Lower lobe of right lung (tissue), 2 donors: ENCODE measurements at regions not wholly inside any gene's neighbourhood (a gene's known extent, or its start where the extent isn't known, plus 50 kb on each side); places are given as distances from the start of the nearest gene placed in this dataset.

ENCODE experiments used
- ATAC-seq, 2 donors: fragments of 200-7000 bp; cut with Tn5 transposase; one replicate each; pipeline ENCODE4 v1.9.1; 2020 to 2022; ENCODE audit warnings: mild to moderate bottlenecking in 2 of 2, moderate library complexity in 2 of 2
- DNase-seq: peaks from one replicate; pipeline ENCODE4 v3.0.0-alpha.2; 2020
- H3K27ac ChIP-seq: fragments of 200-600 bp; one replicate; pipeline ENCODE4 v1.8.0; 2022
- H3K27me3 ChIP-seq: fragments of 200-600 bp; one replicate; pipeline ENCODE4 v1.8.0; 2022; ENCODE audit warnings: low read depth
- H3K36me3 ChIP-seq: fragments of 200-600 bp; one replicate; pipeline ENCODE4 v1.8.0; 2022; ENCODE audit warnings: mild to moderate bottlenecking
- H3K4me1 ChIP-seq: fragments of 200-600 bp; one replicate; pipeline ENCODE4 v1.8.0; 2022
- H3K4me3 ChIP-seq: fragments of 200-600 bp; one replicate; pipeline ENCODE4 v1.8.0; 2022; ENCODE audit warnings: mild to moderate bottlenecking
- H3K9me3 ChIP-seq: fragments of 200-600 bp; one replicate; pipeline ENCODE4 v1.8.0; 2022
- intact Hi-C: fragments of 100-400 bp; cut with DNase I; formaldehyde crosslinking; loops from one replicate; pipeline ENCODE4 v1.11.0; 2022
- TF ChIP-seq, protein P1 (sequence below): fragments of 200-600 bp; IDR thresholded peaks from one replicate; pipeline ENCODE4 v1.8.0; 2022; ENCODE audit warnings: antibody characterized with exemption, mild to moderate bottlenecking
- donor health status: DM: no; HTN: yes; CAD: no; lungs with severe emphysema.

DNA sequence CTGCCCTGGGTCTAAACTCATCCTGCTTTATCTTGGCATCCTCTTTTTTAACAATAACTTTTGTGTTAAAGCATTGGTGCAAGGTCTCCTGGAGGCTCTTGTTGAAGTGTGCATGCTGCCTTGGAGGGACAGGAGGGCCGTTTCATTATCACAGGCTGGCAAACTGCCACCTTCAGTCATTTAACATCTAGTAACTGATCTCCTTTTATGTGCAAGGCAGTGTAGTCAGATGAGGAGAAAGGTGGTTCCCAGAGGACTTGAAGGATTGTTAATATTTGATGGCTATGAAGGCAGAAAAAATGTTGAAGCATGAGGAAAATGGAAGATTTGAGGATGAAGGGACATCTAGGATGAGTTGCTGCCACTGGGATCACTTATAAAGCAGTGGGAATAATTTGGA is 439.4 kb downstream of the RAPGEF2 start:
- H3K4me1 ChIP-seq = no peaks in the 10 kb centered on the region
- no peak for ATAC-seq
- H3K27ac ChIP-seq = no peak overlapping the region
- H3K36me3 ChIP-seq = no peaks in the 10 kb centered on the region
- H3K9me3 ChIP-seq = no peaks in the 10 kb centered on the region
- DNase-seq = no peak
- H3K27me3 ChIP-seq = no peaks in the 10 kb centered on the region
- H3K4me3 ChIP-seq = no peak overlapping the region
- intact Hi-C loops = no loop called here
- TF ChIP-seq, protein P1, sequence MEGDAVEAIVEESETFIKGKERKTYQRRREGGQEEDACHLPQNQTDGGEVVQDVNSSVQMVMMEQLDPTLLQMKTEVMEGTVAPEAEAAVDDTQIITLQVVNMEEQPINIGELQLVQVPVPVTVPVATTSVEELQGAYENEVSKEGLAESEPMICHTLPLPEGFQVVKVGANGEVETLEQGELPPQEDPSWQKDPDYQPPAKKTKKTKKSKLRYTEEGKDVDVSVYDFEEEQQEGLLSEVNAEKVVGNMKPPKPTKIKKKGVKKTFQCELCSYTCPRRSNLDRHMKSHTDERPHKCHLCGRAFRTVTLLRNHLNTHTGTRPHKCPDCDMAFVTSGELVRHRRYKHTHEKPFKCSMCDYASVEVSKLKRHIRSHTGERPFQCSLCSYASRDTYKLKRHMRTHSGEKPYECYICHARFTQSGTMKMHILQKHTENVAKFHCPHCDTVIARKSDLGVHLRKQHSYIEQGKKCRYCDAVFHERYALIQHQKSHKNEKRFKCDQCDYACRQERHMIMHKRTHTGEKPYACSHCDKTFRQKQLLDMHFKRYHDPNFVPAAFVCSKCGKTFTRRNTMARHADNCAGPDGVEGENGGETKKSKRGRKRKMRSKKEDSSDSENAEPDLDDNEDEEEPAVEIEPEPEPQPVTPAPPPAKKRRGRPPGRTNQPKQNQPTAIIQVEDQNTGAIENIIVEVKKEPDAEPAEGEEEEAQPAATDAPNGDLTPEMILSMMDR = no peak

DNA sequence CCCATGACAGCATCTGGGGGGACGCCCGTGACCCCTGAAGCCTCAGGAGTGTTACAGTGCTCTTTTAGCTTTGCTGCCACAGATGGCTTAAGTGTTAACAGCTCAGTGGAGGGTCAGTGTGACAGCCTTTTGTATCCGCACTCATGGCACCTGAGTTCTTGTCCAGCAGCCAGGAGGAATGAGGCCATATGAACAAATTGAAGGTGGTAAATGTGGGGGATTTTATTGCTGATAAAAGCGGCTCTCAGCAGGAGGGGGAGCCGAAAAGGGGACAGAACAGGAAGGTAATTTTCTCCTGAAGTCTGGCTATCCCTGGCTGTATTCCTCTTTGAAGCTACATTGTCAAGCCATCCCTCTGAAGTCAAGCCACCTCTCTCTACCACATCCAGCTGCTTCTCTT is 441.0 kb downstream of the RAPGEF2 start:
- H3K27ac ChIP-seq = no peak overlapping the region
- TF ChIP-seq, protein P1 = no peak
- no peaks in the 10 kb centered on the region for H3K9me3 ChIP-seq
- H3K4me3 ChIP-seq = no peak overlapping the region
- H3K27me3 ChIP-seq = no peaks in the 10 kb centered on the region
- ATAC-seq (no peak), DNase-seq (no peak)
- intact Hi-C loops = no loop called here
- no peaks in the 10 kb centered on the region for H3K36me3 ChIP-seq
- H3K4me1 ChIP-seq = no peaks in the 10 kb centered on the region

DNA sequence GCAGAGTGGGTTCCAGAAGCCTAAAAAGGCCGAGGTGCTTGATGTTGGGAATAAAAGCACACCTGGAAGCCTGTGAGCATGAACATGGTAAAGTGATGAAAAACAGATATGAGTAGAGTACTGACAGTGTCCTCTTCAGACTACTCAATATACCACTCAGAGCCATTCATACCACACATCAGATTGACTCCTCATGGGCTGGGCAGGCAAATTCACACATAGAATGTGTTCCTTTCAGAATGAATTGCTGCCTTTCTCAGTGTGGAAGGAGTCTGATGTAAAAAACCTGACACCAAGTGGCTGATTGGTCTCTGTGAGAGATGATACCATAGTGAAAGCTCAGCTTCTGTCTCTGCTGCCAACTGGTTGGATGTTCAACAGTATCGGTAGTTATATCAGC is 442.7 kb downstream of the RAPGEF2 start:
- H3K27ac ChIP-seq = no peak overlapping the region
- ATAC-seq (no peak), DNase-seq (no peak)
- H3K36me3 ChIP-seq = no peaks in the 10 kb centered on the region
- intact Hi-C loops = no loop called here
- no peak overlapping the region for H3K4me3 ChIP-seq
- no peaks in the 10 kb centered on the region for H3K4me1 ChIP-seq
- TF ChIP-seq, protein P1 = no peak
- H3K27me3 ChIP-seq = no peaks in the 10 kb centered on the region
- no peaks in the 10 kb centered on the region for H3K9me3 ChIP-seq

DNA sequence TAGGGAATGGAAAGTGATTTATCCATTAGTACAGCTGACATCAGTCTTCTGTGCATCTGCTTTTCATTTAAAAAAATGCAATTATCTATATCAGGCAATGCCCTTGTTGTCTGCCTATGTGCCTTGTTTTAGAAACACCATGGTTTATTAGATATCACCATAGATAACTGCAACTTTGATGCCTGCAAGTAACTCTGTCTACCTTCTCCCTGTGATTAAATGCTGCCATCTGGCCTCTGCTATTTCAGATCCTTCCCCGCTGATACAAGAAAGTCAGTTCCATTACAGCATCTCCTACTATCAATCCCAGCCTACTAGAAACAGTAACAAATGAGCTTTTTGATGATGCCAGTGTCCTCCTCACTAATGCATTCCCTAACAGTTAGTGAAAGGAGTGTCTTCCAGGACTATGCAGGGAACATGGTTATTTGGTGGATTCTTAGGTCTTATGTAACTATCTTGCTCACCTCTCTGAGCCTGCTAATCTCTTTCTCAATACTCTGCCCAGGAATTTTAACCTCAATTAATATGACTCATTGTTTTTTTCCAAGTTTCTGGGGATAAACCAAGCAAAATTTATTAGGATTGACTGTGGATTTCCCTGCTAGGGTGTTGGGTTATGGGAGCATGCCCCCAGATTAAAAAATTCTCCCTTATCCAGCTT is 444.9 kb downstream of the RAPGEF2 start:
- intact Hi-C loops = no loop called here
- no peak overlapping the region for H3K4me3 ChIP-seq
- H3K27ac ChIP-seq = no peak overlapping the region
- DNase-seq (no peak), ATAC-seq (no peak)
- no peaks in the 10 kb centered on the region for H3K4me1 ChIP-seq
- TF ChIP-seq, protein P1 = no peak
- H3K27me3 ChIP-seq = no peaks in the 10 kb centered on the region
- H3K9me3 ChIP-seq = no peaks in the 10 kb centered on the region
- no peaks in the 10 kb centered on the region for H3K36me3 ChIP-seq

DNA sequence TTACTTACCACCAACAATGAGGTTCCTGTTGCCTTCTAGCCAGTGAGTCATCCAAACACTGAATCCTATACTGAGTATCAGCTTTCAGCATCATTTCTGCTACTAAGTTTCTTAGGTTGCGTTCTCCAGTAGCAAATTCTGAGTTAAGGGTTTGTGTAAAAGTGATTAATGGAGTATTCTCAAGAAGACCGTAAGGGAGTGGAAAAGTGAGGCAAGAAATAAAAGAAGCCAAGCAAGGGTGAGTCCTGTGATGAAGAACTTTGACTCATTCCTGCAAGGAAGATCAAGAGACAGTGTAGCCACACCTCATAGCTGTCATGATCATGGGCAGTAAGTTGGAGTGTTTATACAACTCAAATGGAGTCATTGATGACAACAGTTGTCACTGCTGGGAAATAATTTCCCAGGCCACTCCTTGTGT is 446.2 kb downstream of the RAPGEF2 start:
- intact Hi-C loops = no loop called here
- Histone ChIP-seq H3K4me1 (no peaks in the 10 kb centered on the region), H3K27ac (no peak overlapping the region), H3K27me3 (no peaks in the 10 kb centered on the region), H3K4me3 (no peak overlapping the region), H3K9me3 (no peaks in the 10 kb centered on the region), H3K36me3 (no peaks in the 10 kb centered on the region)
- TF ChIP-seq, protein P1 = no peak
- DNase-seq = no peak
- ATAC-seq = no peak

DNA sequence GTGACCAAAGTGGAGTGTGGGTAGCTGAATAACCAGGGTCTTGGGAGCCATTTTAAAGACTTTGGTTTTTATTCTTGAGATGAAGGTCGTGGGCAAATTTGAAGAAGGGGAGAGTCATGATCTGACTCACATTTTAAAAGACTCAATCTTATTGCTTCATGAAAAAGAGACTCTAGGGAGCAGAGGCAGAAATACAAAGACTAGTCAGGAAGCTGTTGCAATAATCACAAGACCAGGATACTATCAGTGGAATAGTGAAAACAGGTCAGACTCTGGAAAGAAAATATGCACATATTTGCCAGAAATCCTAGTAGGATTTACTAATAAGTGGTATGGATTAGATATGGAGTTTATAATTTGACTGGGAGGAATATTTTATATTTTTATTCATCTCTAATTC is 448.4 kb downstream of the RAPGEF2 start:
- H3K36me3 ChIP-seq = no peaks in the 10 kb centered on the region
- ATAC-seq = no peak
- H3K27ac ChIP-seq = no peak overlapping the region
- DNase-seq = no peak
- TF ChIP-seq, protein P1 = no peak
- intact Hi-C loops = no loop called here
- H3K4me3 ChIP-seq = no peak overlapping the region
- no peaks in the 10 kb centered on the region for H3K4me1 ChIP-seq
- no peaks in the 10 kb centered on the region for H3K9me3 ChIP-seq
- H3K27me3 ChIP-seq = no peaks in the 10 kb centered on the region
